Transverse colon (tissue), 4 donors: ENCODE measurements at regions not wholly inside any gene's neighbourhood (a gene's known extent, or its start where the extent isn't known, plus 50 kb on each side); places are given as distances from the start of the nearest gene placed in this dataset.

Experiments
- CTCF ChIP-seq, 5 experiments: fragments of 200-600 bp in 3 of 5; fragments of 450-650 bp in 2 of 5; sonication (generic) in 3 of 5; IDR thresholded peaks; 1 replicate in 2 of 5; 2 replicates in 3 of 5; pipeline ENCODE4 v1.5.1; 2016 to 2017; ENCODE audit warnings: antibody characterized with exemption in 5 of 5, inconsistent platforms in 3 of 5, mild to moderate bottlenecking in 2 of 5, moderate library complexity in 1 of 5
- EP300 ChIP-seq: sonication (generic); formaldehyde crosslinking; IDR thresholded peaks from one replicate; pipeline ENCODE4 v1.6.1; 2017; ENCODE audit warnings: antibody characterized with exemption, low read depth
- POLR2A ChIP-seq: fragments of 450-650 bp; IDR thresholded peaks from one replicate; pipeline ENCODE4 v1.6.1; 2016; ENCODE audit warnings: antibody characterized with exemption, mild to moderate bottlenecking, moderate library complexity
- POLR2AphosphoS5 ChIP-seq, 3 donors: sonication (generic); formaldehyde crosslinking; IDR thresholded peaks; one replicate each; pipeline ENCODE4 v1.6.1; 2016; ENCODE audit warnings: antibody characterized with exemption in 3 of 3

- TF ChIP-seq POLR2AphosphoS5 (IDR thresholded peaks at IDR 0.05) (no peak), POLR2A (no peak), CTCF (IDR thresholded peaks at IDR 0.05) (no peak), EP300 (no peak)
These were observed 121.5 kb upstream of the COL8A1 start for GRCh38 chr3:99516936-99517335.
